ENCODE measurements at regions not wholly inside any gene's neighbourhood (a gene's known extent, or its start where the extent isn't known, plus 50 kb on each side); places are given as distances from the start of the nearest gene placed in this dataset.
A peak's percentile ranks its signal among the peaks of the same experiment; 100 is the strongest.

DNA sequence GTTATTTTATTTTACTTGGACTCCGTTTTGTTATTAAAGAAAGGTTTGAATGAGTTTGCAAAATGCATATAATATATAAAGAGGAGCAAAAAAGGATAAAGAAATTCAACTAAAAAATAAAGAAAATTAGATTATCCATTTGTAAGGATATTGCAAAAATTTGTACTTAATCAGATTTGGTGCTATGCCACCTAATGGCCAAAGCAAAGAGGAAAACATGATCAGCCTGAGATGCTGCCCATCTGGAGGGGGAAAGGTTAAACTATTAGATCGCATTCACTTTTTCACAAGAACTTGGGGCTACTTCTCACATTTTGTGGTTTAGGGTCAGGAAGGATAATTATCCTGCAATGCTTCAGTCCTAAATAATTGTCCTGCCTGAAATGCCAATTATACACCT is 350.6 kb downstream of the MLLT3 start:
- Histone ChIP-seq H3K4ac (ENCODE audit: low read depth, low read length) (no peak overlapping the region), H3K79me1 (ENCODE audit: low read length) (no peaks in the 10 kb centered on the region), H3K4me1 (ENCODE audit: control insufficient read depth in 1 of 2, insufficient read depth in 2 of 2, low read length in 2 of 2) (no peaks in the 10 kb centered on the region), H2BK120ac (ENCODE audit: insufficient read depth, low read length, poor library complexity) (no peak overlapping the region), H2BK5ac (ENCODE audit: low read depth, low read length, poor library complexity) (no peak overlapping the region), H4K91ac (ENCODE audit: low read depth, low read length) (no peak overlapping the region), H2AFZ (ENCODE audit: insufficient read depth, low read length, poor library complexity) (no peak overlapping the region), H3K79me2 (ENCODE audit: control insufficient read depth, insufficient read depth, low read length, poor library complexity) (no peaks in the 10 kb centered on the region), H3K14ac (ENCODE audit: low read length) (no peak overlapping the region), H3K9ac (ENCODE audit: low read length) (no peak overlapping the region), H3K9me3 (ENCODE audit: insufficient read depth, low read depth, low read length) (peaks cover 7% of the 10 kb centered on the region), H4K12ac (ENCODE audit: low read depth, low read length) (no peak overlapping the region), H3K27me3 (ENCODE audit: insufficient read depth, low read length) (no peaks in the 10 kb centered on the region), H4K8ac (ENCODE audit: low read depth, low read length) (no peak overlapping the region), H3K27ac (ENCODE audit: low read depth, low read length) (no peak overlapping the region), H3K4me2 (ENCODE audit: low read length) (no peak overlapping the region), H3K36me3 (ENCODE audit: control insufficient read depth in 1 of 2, insufficient read depth in 2 of 2, low read length in 2 of 2) (no peaks in the 10 kb centered on the region), H2AK5ac (ENCODE audit: low read length) (no peak overlapping the region), H3K18ac (ENCODE audit: low read length) (no peak overlapping the region), H2BK12ac (ENCODE audit: low read length) (no peak overlapping the region), H3K23ac (ENCODE audit: low read length) (no peak overlapping the region), H3K4me3 (ENCODE audit: low read depth, low read length) (no peak overlapping the region)
- no CpG with 5 or more reads among the region's 2 CpGs for WGBS (ENCODE audit: extremely low coverage, insufficient coverage, insufficient read length)
- DNase-seq, result no peak

DNA sequence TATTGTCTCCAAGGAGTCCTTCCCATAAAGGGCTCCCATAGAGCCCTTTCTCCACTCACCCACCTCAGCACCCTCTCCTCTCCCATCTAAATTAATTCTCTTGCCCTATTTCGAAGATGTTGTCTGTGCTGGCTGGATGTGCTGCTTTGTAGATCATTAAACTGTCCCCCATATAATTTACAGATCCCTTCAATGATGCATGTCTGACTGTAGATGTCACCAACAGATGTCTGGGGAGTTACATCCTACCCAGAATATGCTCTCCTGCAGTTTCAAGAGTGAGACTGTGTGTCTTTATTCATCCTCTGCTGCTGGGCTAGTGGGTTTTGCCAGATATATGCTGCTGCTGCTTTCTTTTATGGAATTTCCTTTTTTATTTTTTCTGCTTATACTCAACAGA is 351.2 kb downstream of the MLLT3 start:
- Histone ChIP-seq H3K23ac (ENCODE audit: low read length) (no peak overlapping the region), H2AFZ (ENCODE audit: insufficient read depth, low read length, poor library complexity) (no peak overlapping the region), H3K4me1 (ENCODE audit: control insufficient read depth in 1 of 2, insufficient read depth in 2 of 2, low read length in 2 of 2) (no peaks in the 10 kb centered on the region), H3K79me2 (ENCODE audit: control insufficient read depth, insufficient read depth, low read length, poor library complexity) (no peaks in the 10 kb centered on the region), H2BK120ac (ENCODE audit: insufficient read depth, low read length, poor library complexity) (no peak overlapping the region), H3K4ac (ENCODE audit: low read depth, low read length) (no peak overlapping the region), H3K27me3 (ENCODE audit: insufficient read depth, low read length) (no peaks in the 10 kb centered on the region), H3K18ac (ENCODE audit: low read length) (no peak overlapping the region), H4K12ac (ENCODE audit: low read depth, low read length) (no peak overlapping the region), H3K9ac (ENCODE audit: low read length) (no peak overlapping the region), H3K4me3 (ENCODE audit: low read depth, low read length) (no peak overlapping the region), H2AK5ac (ENCODE audit: low read length) (no peak overlapping the region), H3K14ac (ENCODE audit: low read length) (no peak overlapping the region), H3K36me3 (ENCODE audit: control insufficient read depth in 1 of 2, insufficient read depth in 2 of 2, low read length in 2 of 2) (no peaks in the 10 kb centered on the region), H3K79me1 (ENCODE audit: low read length) (no peaks in the 10 kb centered on the region), H2BK12ac (ENCODE audit: low read length) (no peak overlapping the region), H3K9me3 (ENCODE audit: insufficient read depth, low read depth, low read length) (peaks cover 3% of the 10 kb centered on the region), H3K27ac (ENCODE audit: low read depth, low read length) (no peak overlapping the region), H4K8ac (ENCODE audit: low read depth, low read length) (no peak overlapping the region), H3K4me2 (ENCODE audit: low read length) (no peak overlapping the region), H4K91ac (ENCODE audit: low read depth, low read length) (no peak overlapping the region), H2BK5ac (ENCODE audit: low read depth, low read length, poor library complexity) (no peak overlapping the region)
- DNase-seq, result no peak
- WGBS (ENCODE audit: extremely low coverage, insufficient coverage, insufficient read length), result no CpG with 5 or more reads among the region's 1 CpG

DNA sequence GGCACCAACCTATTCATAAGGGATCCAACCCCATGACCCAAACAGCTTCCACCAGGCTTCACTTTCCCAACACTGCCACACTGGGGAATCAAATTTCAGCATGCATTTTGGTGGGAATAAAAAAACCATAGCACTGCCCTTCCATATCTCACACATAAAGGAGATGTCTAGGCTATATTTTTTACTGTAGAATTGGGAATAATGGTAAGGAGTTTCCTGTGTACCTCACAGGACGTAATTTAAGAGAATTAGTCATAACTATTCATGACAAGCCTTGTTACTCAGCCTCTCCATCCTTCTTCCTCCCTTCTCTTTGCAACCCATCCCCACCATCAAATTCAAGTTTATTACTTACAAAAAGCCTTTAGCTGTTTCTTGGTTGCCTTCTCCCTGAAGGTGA is 352.1 kb downstream of the MLLT3 start:
- Histone ChIP-seq H3K36me3 (ENCODE audit: control insufficient read depth in 1 of 2, insufficient read depth in 2 of 2, low read length in 2 of 2) (no peaks in the 10 kb centered on the region), H3K79me1 (ENCODE audit: low read length) (no peaks in the 10 kb centered on the region), H3K14ac (ENCODE audit: low read length) (no peak overlapping the region), H2BK5ac (ENCODE audit: low read depth, low read length, poor library complexity) (no peak overlapping the region), H3K79me2 (ENCODE audit: control insufficient read depth, insufficient read depth, low read length, poor library complexity) (no peaks in the 10 kb centered on the region), H3K27me3 (ENCODE audit: insufficient read depth, low read length) (no peaks in the 10 kb centered on the region), H3K4me1 (ENCODE audit: control insufficient read depth in 1 of 2, insufficient read depth in 2 of 2, low read length in 2 of 2) (no peaks in the 10 kb centered on the region), H3K4me3 (ENCODE audit: low read depth, low read length) (no peak overlapping the region), H3K9me3 (ENCODE audit: insufficient read depth, low read depth, low read length) (peaks cover 3% of the 10 kb centered on the region), H3K9ac (ENCODE audit: low read length) (no peak overlapping the region), H3K4me2 (ENCODE audit: low read length) (no peak overlapping the region), H3K18ac (ENCODE audit: low read length) (no peak overlapping the region), H3K23ac (ENCODE audit: low read length) (no peak overlapping the region), H4K8ac (ENCODE audit: low read depth, low read length) (no peak overlapping the region), H4K91ac (ENCODE audit: low read depth, low read length) (no peak overlapping the region), H3K4ac (ENCODE audit: low read depth, low read length) (no peak overlapping the region), H2BK12ac (ENCODE audit: low read length) (no peak overlapping the region), H2AK5ac (ENCODE audit: low read length) (no peak overlapping the region), H2AFZ (ENCODE audit: insufficient read depth, low read length, poor library complexity) (no peak overlapping the region), H2BK120ac (ENCODE audit: insufficient read depth, low read length, poor library complexity) (no peak overlapping the region), H4K12ac (ENCODE audit: low read depth, low read length) (no peak overlapping the region), H3K27ac (ENCODE audit: low read depth, low read length) (no peak overlapping the region)
- no CpG with 5 or more reads among the region's 1 CpG for WGBS (ENCODE audit: extremely low coverage, insufficient coverage, insufficient read length)
- DNase-seq, result no peak

- Histone ChIP-seq H3K9ac (ENCODE audit: low read length) (no peak overlapping the region), H2BK120ac (ENCODE audit: insufficient read depth, low read length, poor library complexity) (no peak overlapping the region), H3K79me1 (ENCODE audit: low read length) (no peaks in the 10 kb centered on the region), H3K79me2 (ENCODE audit: control insufficient read depth, insufficient read depth, low read length, poor library complexity) (no peaks in the 10 kb centered on the region), H3K9me3 (ENCODE audit: insufficient read depth, low read depth, low read length) (peaks cover 3% of the 10 kb centered on the region), H3K4me1 (ENCODE audit: control insufficient read depth in 1 of 2, insufficient read depth in 2 of 2, low read length in 2 of 2) (no peaks in the 10 kb centered on the region), H3K4me3 (ENCODE audit: low read depth, low read length) (no peak overlapping the region), H4K8ac (ENCODE audit: low read depth, low read length) (no peak overlapping the region), H4K12ac (ENCODE audit: low read depth, low read length) (no peak overlapping the region), H3K23ac (ENCODE audit: low read length) (no peak overlapping the region), H4K91ac (ENCODE audit: low read depth, low read length) (no peak overlapping the region), H3K36me3 (ENCODE audit: control insufficient read depth in 1 of 2, insufficient read depth in 2 of 2, low read length in 2 of 2) (no peaks in the 10 kb centered on the region), H3K4ac (ENCODE audit: low read depth, low read length) (no peak overlapping the region), H3K18ac (ENCODE audit: low read length) (no peak overlapping the region), H2BK12ac (ENCODE audit: low read length) (no peak overlapping the region), H3K27me3 (ENCODE audit: insufficient read depth, low read length) (no peaks in the 10 kb centered on the region), H2BK5ac (ENCODE audit: low read depth, low read length, poor library complexity) (no peak overlapping the region), H2AK5ac (ENCODE audit: low read length) (no peak overlapping the region), H2AFZ (ENCODE audit: insufficient read depth, low read length, poor library complexity) (no peak overlapping the region), H3K4me2 (ENCODE audit: low read length) (no peak overlapping the region), H3K14ac (ENCODE audit: low read length) (no peak overlapping the region), H3K27ac (ENCODE audit: low read depth, low read length) (no peak overlapping the region)
- peak in 1 of 2 donors; percentile 27 for DNase-seq
- no CpG with 5 or more reads among the region's 2 CpGs for WGBS (ENCODE audit: extremely low coverage, insufficient coverage, insufficient read length)
Observed at GRCh38 chr9:20269620-20270019, 352.7 kb downstream of the MLLT3 start.

All from trophoblast cell (in vitro differentiated cells and primary cell).